ENCODE measurements at regions not wholly inside any gene's neighbourhood (a gene's known extent, or its start where the extent isn't known, plus 50 kb on each side); places are given as distances from the start of the nearest gene placed in this dataset.

DNA sequence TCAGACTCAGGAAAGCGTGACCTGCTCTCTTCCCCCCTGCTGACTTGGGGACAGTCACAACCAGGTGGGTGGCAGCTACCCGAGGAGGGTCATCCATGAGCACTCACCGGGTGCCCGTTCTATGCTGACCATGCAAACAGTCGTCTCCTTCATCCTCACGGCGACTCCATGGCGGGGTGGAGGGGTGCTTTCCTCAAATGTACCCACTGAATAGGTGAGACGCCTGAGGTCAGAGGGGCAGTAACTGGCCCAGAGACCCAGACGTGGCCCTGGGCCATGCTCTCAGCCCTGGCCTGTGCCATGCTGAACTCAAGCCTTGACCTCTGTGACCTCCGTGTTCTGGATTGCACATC lies 59.2 kb upstream of the TPM4 start:
- TF ChIP-seq CHD1 (IDR thresholded peaks at IDR 0.05; ENCODE audit: low read depth, low read length): no peak
- TF ChIP-seq, protein P1, sequence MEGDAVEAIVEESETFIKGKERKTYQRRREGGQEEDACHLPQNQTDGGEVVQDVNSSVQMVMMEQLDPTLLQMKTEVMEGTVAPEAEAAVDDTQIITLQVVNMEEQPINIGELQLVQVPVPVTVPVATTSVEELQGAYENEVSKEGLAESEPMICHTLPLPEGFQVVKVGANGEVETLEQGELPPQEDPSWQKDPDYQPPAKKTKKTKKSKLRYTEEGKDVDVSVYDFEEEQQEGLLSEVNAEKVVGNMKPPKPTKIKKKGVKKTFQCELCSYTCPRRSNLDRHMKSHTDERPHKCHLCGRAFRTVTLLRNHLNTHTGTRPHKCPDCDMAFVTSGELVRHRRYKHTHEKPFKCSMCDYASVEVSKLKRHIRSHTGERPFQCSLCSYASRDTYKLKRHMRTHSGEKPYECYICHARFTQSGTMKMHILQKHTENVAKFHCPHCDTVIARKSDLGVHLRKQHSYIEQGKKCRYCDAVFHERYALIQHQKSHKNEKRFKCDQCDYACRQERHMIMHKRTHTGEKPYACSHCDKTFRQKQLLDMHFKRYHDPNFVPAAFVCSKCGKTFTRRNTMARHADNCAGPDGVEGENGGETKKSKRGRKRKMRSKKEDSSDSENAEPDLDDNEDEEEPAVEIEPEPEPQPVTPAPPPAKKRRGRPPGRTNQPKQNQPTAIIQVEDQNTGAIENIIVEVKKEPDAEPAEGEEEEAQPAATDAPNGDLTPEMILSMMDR (IDR thresholded peaks at IDR 0.05; ENCODE audit: control extremely low read depth in 1 of 3, insufficient read depth in 1 of 3, low read depth in 1 of 3, low read length in 3 of 3): no peak
- no peak for TF ChIP-seq EZH2 (IDR thresholded peaks at IDR 0.05; ENCODE audit: low read depth, low read length, severe bottlenecking)
- no peak for TF ChIP-seq YY1 (IDR thresholded peaks at IDR 0.05; ENCODE audit: low read depth, low read length)
- no peak for TF ChIP-seq CHD2 (IDR thresholded peaks at IDR 0.05; ENCODE audit: low read length)
- TF ChIP-seq, protein P2, sequence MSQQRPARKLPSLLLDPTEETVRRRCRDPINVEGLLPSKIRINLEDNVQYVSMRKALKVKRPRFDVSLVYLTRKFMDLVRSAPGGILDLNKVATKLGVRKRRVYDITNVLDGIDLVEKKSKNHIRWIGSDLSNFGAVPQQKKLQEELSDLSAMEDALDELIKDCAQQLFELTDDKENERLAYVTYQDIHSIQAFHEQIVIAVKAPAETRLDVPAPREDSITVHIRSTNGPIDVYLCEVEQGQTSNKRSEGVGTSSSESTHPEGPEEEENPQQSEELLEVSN (IDR thresholded peaks at IDR 0.05): no peak
- no peak for TF ChIP-seq ZNF274 (IDR thresholded peaks at IDR 0.05; ENCODE audit: borderline replicate concordance, extremely low read depth, low read length)
- no peak for TF ChIP-seq NRF1 (IDR thresholded peaks at IDR 0.05; ENCODE audit: low read depth, low read length)
- TF ChIP-seq POU5F1 (IDR thresholded peaks at IDR 0.05; ENCODE audit: low read depth, low read length): no peak
- no peak for TF ChIP-seq FOSL1 (IDR thresholded peaks at IDR 0.05; ENCODE audit: insufficient read depth, low read depth, low read length)
- TF ChIP-seq SIX5 (IDR thresholded peaks at IDR 0.05; ENCODE audit: low read depth, low read length): no peak
- TF ChIP-seq PHF8 (conservative IDR thresholded peaks at IDR 0.05; ENCODE audit: low read depth, low read length): no peak
- TF ChIP-seq SP2 (IDR thresholded peaks at IDR 0.05; ENCODE audit: low read length): no peak
- no peak for TF ChIP-seq EP300 (IDR thresholded peaks at IDR 0.05; ENCODE audit: borderline replicate concordance in 1 of 2, low read depth in 2 of 2, low read length in 2 of 2)

Measured in H1 (cell line).